GM18499 (cell line): ENCODE measurements at regions not wholly inside any gene's neighbourhood (a gene's known extent, or its start where the extent isn't known, plus 50 kb on each side); places are given as distances from the start of the nearest gene placed in this dataset.
A peak's percentile ranks its signal among the peaks of the same experiment; 100 is the strongest.

Experiments used
- ATAC-seq: cut with Tn5 transposase; IDR thresholded peaks from one replicate; pipeline ENCODE4 v1.9.1; 2021; ENCODE audit warnings: moderate number of reproducible peaks; ENCODE audit not compliant: insufficient read depth, unreplicated experiment

DNA sequence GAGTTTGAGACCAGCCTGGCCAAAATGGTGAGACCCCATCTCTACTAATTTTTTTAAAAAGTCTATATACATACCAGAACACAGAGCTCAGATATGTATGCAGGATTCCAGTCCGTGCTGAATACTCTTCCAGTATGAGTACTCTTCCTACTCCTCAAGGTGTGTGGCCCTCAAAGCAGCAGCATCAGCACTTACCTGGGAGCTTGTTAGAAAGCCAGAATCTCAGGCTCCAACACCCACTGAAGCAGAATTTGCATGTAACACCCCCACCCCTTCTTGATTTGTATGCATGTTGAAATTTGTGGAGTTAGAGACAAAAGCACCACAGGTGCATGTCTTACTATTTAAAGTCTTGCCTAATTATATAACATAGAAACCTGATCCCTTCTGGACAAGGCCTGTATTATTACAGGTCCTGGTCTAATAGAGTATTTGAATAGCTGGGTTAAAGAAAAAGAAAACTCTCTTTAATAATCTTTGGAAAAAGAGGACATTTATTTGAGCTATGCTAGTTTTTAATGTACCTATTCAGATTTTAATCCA, 50.3 kb upstream of the NFE2L2 start:
- no peak for ATAC-seq

DNA sequence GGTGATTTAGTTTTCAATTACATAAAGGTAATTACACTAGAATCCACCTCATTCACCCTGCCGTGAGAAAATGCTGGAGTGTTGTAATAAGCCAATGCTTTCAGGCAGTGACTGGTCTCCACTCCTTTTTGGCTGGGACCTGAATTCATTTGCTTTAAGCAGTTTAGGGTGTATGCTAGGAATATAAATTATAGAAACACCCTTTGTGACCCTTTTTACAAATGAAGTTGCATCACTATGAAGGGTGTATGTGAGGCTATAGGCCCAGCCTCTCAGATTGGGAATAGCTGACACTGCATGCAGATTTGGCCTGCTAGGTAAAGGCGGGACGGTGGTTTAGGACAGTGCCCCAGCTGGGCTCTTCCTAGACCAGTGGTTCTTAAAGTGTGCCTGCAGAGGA, 50.8 kb upstream of the NFE2L2 start:
- ATAC-seq, result no peak

DNA sequence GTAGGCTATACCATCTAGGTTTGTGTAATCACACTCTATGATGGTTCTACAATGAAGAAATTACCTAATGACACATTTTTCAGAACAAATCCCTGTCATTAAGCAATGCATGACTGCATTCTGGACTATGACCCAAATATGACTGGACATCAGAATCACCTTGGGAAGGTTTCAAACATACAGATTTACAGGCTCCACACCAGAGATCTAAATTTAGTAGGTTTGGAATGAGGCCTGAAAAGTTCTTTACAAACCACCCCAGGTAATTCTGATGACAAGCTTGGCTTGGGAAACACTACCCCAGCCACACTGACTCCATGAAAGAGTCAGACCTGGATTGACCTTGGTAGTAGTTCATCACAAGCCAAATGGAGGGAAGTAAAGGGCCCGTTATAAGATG, 52.2 kb upstream of the NFE2L2 start:
- no peak for ATAC-seq

DNA sequence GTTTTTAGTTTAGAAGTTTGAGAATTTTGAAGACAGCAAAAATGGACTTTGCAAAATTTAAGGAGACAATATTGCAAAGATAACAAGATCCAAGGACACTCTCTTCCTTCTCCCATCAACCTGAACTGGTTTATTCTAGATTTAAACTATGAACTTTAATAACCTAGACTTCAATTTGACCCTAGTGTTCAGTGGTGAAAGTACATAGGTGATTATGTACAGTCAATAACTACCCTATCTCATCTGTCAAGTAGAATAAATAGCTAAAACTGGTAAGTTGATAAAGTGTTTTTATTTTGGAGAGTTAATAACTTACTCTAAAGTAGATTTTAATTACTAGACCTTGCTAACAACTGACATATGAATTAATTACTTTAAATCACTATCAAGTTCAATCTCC, 52.9 kb upstream of the NFE2L2 start:
- no peak for ATAC-seq

DNA sequence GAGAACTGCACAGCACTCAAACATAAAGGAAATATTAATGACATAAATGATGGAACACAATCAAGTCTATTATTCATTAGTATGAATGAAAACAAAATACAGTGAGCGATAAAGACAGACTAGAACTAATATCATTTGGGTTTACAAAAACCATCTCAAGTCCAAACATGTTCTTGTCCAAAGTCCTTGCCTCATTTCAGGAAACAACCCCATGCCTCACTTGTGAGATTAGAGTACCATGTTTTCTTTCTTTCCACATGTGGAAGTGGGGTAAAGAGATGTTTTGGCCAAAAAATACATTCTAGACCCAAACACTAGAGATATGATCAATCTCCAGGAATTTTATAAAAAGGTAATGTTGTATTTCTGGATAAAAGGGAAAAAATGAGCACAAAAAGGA, 53.3 kb upstream of the NFE2L2 start:
- no peak for ATAC-seq

DNA sequence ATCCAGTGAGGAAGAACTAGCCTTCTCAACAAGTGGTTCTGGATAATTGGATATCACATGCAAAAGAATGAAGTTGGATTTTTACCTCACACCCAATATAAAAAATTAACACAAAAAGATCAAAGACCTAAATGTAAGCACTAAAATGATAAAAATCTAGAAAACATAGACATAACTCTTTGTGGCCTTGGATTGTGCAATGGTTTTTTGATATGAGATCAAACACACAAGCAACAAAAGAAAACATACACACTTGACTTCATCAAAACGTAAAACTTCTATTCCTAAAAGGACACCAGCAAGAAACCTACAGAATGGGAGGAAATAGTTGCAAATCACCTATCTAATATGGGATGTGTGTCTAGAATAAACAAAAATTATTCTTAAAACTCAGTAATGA, 54.1 kb upstream of the NFE2L2 start:
- ATAC-seq, result no peak

DNA sequence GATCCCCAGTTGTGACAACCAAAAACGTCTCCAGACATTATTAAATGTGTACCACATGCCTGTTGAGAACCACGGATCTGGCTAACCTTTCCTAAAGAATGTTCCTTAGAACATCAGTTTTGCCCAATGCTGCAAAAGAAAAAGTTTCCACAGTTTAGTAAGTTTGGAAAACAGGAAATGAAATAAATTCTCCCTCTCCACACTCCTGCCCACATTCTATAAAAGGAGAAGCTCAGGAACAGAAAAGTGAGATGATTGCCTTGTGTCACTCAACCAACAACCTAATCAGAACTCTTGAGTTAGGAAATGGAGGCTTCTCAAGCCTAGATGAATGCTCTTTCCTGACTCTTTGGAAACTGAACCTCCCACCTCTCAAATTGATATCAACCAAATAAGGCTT, 56.1 kb upstream of the NFE2L2 start:
- no peak for ATAC-seq

DNA sequence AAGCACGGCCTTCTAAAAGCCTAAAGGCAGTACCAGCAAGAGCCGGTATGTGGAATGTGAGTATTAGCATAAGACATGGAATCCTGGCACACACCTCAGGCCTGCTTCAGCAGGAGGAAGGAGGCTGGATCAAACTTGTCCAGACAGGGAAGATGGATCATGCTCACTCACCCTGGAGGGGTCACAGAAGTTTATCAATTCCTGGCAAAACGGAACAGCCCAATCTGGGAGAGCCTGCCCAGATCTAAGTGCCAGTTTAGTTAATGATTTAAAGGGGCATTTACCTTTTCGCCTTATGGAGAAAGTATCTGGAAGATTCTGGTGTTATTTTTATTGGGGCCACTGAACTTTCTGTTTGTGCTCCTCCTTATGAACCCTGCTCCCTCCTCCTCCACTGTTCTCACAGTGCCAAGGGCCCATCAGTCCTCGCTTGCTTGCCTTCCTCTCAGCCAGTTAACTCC, 58.3 kb upstream of the NFE2L2 start:
- no peak for ATAC-seq

DNA sequence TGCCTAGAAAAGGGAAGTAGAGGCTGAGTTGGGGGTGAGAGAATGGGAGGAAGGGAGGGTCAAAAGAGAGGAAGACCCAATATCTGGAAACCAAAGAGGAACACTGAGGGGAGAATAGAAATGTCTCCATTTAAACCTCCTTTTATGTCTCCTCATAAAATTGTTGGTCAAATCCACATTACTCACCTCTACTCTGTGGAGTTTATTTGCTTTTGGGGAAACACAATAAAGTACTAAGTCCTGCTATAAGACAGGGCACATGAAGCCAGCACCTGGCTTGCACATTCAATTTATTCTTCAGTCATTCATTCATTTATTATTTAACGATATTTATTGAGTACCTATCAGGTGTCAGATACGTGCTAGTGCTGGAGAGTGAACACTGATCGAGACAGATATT, 60.3 kb upstream of the NFE2L2 start:
- ATAC-seq, result no peak

DNA sequence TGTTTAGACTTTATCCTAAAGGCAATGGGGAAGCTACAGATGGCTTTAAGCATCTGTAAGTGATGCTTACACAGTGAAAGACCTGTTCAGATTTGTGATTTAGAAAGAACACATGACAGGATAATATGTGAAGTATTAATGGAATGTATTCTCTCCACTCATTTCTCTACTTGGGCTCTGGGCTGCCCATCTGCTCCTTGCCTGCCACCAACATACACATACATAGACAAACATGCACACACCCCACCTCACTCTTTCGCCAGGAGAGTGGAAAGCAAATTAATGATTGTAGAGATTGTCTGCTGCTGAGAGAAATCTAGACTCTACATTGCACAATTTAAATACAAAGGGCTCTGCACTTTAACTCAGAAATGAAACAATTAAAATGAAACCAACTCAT, 61.0 kb upstream of the NFE2L2 start:
- ATAC-seq, result no peak

DNA sequence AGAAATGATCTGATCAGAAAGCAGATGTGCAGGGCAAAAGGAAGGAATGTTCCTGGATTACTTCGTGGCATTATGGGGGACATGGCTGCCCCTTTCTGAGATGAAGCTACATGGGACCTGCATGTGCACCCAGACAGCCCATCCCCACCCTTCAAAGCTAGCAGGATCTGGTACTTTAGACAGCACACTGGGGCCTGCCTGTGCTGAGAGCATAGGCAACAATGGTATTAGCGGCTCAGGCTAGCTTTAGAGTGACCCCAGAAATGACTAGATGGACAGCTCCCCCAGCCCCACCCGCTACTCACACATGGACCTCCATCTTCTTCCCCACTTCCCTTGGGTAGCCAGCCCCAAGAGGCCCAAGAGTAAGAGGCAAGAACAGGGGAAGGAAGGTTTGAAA, 61.5 kb upstream of the NFE2L2 start:
- ATAC-seq, result no peak

DNA sequence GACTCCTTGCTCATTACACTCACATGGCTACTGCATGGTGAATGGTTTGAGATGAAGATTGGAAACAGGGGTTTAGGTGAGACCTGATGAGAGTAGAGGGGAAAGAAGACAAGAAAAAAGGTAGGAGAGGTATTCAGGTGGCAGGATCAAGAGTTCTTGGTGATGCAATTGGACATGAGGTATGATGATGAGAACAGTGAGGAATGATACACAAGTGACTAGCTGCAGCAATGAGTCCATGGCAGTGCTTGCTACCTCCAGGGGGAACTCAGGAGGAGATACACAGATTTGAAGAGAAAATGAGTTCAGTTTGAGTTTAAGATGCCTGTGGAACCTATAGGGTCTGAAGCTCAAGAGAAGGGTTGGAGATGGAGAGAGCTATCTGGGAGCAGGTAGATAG, 62.1 kb upstream of the NFE2L2 start:
- ATAC-seq, result no peak

DNA sequence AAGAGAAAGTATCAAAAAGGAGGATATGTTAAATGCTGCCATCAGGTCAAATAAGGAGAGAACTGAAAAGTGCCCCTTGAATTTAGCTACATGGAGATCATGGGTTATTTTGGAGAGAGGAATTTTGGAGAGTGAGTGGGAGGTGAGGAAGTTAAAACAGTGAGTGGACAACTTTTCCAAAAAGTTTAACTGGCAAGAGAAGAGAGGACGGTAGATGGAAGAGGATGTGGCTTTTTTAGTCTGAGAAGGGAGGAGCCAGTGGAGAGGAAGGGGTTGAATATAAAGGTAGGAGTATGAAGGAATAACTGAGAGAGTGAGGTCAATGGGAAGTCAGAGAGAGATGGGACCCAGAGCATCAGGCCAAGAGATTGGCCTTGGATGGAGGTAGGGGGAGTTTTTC, 62.5 kb upstream of the NFE2L2 start:
- no peak for ATAC-seq

DNA sequence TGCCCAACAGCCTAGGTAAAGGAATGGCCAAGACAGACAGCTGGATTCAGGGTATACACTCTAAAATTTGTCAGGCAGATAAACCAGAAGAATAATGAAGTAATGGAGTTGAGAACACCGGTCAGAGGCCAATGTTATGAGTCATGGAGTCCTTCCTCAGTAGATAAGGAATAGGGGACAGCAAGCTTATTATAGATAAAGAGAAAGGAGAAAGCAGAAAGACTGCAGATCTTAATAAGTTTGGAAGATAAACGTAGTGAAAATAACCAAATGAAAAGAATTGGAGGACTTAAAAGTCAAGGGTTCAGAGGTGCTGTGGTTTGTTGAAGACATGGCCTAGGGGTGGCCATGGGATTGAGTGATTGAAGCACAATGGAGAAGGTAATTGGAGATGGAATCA, 63.5 kb upstream of the NFE2L2 start:
- no peak for ATAC-seq

DNA sequence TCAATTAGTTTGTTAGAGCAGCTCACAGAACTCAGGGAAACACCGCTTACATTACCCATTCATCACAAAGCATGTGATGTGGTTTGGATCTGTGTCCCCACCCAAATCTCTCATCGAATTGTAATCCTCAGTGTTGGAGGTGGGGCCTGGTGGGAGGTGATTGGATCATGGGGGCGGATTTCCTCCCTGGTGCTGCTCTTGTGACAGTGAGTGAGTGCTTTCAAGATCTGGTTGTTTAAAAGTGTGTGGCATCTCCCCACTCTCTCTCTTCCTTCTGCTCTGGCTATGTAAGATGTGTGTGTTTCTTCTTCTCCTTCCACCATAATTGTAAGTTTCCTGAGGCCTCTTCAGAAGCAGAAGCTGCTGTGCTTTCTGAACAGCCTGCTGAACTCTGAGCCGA, 63.5 kb upstream of the AGPS start:
- no peak for ATAC-seq

DNA sequence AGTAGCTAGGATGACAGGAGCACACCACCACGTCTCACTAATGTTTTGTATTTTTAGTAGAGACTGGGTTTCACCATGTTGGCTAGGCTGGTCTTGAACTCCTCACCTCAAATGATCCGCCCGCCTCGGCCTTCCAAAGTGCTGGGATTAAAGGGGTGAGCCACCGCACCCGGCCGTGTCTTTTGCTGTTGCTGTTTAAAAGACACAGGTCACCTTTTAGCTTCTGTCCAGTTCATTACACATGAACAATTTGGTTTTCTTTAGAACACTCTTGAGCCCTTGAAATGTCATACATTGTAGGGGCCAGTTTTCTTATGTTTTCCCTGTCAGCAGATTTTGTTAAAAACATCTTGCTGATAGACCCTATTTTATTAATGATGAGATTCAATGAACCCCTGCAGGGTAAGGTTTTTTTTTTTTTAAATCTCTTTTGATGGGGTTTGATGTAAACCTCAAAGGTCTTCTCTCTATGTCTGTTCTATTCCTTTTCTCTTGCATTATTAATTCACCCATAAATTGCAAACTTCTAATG, 61.0 kb upstream of the AGPS start:
- ATAC-seq, result no peak

DNA sequence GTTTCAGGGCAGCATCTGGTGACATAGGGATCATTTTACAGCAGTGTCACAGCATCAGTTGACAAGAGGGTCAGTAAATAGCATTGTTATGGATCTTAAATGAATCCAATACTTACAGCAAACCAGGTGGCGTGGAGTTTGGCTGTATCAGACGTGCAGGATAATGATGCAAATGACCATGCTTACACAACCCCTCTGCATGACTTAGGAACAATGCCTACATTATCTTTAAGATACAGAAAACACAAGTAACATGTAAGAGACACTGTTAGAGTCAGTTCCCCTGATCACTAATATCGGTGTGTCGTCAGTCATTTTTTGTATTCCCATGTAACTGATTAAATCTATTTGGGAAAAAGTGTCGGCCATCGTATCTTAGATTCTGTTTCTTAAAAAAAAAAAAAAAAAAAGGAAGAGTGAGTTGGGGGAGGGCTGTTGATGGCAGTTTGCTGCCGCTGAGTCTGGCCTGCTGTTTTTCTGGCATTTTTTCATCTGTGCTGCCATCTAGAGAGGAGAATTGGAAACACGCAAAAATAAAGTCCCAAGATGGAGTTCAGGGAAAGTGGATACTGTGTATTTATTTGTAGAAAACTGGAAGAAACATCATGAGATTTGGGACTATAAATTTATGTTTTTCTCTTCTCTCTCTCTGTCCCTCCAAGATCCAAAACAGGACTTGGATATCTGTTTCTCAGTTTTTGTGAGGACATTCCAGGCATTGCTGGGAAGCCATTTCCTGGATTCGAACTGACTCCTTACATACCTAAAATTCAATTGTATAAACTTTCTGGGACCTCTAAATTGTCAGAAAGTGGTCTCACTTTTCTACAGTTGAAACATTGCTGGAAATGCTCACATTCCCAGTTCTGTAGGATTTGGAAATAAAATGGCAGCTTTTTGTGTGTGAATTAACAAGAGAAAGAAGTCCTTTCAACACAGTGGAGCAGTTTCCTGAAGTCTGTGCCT, 60.3 kb upstream of the AGPS start:
- peak; percentile 73 for ATAC-seq

DNA sequence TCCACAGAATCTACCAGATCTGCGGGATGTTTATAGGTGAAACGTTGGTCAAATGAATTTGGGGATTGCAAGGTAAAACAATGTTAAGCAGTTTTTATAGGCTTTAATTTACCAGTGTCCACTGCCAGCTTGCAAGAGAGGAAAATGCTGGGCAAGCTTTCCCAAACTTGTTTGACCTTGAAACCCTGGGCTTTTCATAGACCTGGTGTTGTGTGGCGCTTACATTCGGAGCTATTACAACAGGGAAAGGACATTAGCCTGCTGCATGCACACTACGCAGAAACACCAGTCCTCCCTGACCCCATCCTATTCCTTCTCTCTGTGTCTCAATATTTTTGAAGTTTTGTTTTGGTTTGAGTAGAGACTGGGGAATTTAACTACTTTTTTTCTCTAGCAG, 59.6 kb upstream of the AGPS start:
- ATAC-seq, result no peak

DNA sequence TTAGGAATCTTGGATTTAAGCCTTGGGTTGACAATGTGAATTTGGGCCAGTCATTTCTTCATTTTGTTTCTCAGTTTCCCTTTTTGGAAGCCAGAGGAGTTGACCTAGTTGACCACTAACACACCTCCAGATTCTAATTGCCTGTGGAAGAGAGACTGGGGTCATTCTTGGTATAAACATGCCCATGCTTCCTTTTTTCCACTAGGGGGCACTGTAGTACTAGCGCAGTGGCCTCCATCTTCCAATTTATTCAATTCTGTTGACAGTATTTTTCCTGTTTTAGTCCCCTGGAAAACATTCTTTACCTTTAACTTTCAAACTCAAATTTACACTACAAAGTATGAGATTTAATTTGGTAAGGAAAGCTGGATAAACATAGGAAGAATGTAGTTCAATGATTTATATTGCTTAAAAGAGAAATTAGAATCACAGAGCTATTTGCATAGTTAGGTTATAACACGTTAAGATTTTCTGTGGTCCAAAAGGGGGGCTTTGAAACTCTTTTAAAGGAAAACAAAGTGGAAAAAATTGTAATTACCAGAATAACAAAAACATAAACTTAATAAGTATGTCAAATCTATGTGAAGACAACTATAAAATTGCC, 57.5 kb upstream of the AGPS start:
- no peak for ATAC-seq

DNA sequence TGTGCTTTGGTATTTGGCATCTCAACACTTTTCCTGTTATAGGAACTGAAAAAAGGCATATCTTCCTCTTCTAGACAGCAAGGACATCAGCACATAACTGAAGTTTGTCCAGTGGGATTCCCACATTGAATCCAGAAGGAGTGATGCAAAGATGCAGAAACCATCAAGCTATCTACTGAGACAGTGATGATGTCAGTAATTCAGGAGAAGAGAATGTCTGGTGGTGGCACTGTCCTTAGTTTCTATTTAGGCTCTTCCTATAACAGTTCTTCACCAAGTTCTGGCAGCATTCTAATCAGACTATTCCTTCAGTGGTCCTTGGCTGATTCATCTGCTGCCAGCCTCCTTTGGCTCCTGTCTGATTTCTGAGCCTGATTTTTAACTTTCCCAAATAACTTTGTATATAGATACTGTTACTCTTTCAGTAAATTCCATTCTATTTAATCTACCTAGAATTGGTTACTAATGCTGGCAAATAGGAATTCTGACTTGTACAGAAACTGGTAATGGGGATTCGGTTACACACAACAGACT, 56.6 kb upstream of the AGPS start:
- ATAC-seq, result no peak

DNA sequence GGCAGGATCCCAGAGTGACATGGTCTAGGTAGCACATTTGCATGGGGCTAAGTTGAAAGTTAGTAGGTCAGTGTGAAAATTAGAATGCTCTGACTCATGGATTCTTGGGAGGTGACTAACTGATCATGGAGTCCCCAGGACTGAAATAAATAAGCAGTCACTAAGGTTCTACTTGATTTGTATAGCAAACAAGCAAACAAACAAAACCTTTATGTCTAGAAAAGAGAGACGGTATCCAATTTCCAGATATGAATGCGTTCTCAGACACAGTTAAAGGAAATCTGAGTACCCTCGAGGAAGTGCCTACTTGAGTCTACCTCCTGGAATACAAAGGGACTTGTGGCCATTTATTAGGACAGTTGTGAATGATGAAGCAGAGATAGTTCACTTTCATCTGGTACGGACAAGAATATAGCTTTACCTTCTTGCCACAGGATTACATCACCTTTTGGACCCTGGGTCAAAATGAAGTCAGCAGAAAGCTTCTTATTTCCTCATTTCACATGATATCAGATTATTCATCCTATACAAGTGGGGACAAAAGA, 54.3 kb upstream of the AGPS start:
- no peak for ATAC-seq
